Liver (tissue), 8 donors: ENCODE measurements at regions not wholly inside any gene's neighbourhood (a gene's known extent, or its start where the extent isn't known, plus 50 kb on each side); places are given as distances from the start of the nearest gene placed in this dataset.

Experiments used
- DNase-seq: peaks from one replicate; pipeline ENCODE4 v3.0.0-alpha.2; 2017; ENCODE audit warnings: low spot score
- H3K27ac ChIP-seq, 2 donors: one replicate each; pipeline ENCODE4 v1.7.0; 2013; ENCODE audit warnings: inconsistent platforms in 2 of 2, low read length in 2 of 2, control low read depth in 1 of 2, low read depth in 1 of 2, mild to moderate bottlenecking in 1 of 2
- H3K27me3 ChIP-seq, 4 donors: one replicate each; pipeline versions ENCODE4 v1.6.1 to v1.7.0; 2013; ENCODE audit warnings: low read length in 3 of 4, inconsistent platforms in 1 of 4, mild to moderate bottlenecking in 1 of 4, moderate library complexity in 1 of 4; ENCODE audit not compliant: control insufficient read depth in 4 of 4, insufficient read depth in 4 of 4
- H3K36me3 ChIP-seq, 4 donors: one replicate each; pipeline versions ENCODE4 v1.6.1 to v1.7.0; 2013; ENCODE audit warnings: low read length in 3 of 4, mild to moderate bottlenecking in 3 of 4, low read depth in 1 of 4, moderate library complexity in 1 of 4; ENCODE audit not compliant: control insufficient read depth in 4 of 4, insufficient read depth in 3 of 4
- H3K4me1 ChIP-seq, 4 donors: one replicate each; pipeline versions ENCODE4 v1.6.1 to v1.7.0; 2013; ENCODE audit warnings: low read length in 3 of 4, mild to moderate bottlenecking in 3 of 4, moderate library complexity in 1 of 4; ENCODE audit not compliant: control insufficient read depth in 4 of 4, insufficient read depth in 4 of 4
- H3K4me3 ChIP-seq, 3 donors: one replicate each; pipeline versions ENCODE4 v1.6.1 to v1.7.0; 2013; ENCODE audit warnings: low read length in 3 of 3, control low read depth in 1 of 3, low read depth in 1 of 3, mild to moderate bottlenecking in 1 of 3
- H3K9ac ChIP-seq, 2 donors: one replicate each; pipeline ENCODE4 v1.7.0; 2013; ENCODE audit warnings: low read length in 2 of 2, mild to moderate bottlenecking in 2 of 2, moderate library complexity in 2 of 2, control low read depth in 1 of 2, low read depth in 1 of 2
- H3K9me3 ChIP-seq, 4 donors: one replicate each; pipeline versions ENCODE4 v1.6.1 to v1.7.0; 2013; ENCODE audit warnings: low read length in 3 of 4; ENCODE audit not compliant: control insufficient read depth in 4 of 4
- EGR1 ChIP-seq, 2 donors: IDR thresholded peaks; 2 replicates each; pipeline ENCODE4 v1.6.1; 2016 to 2018; ENCODE audit warnings: antibody characterized with exemption in 2 of 2, low read depth in 2 of 2
- FOXA1 ChIP-seq: IDR thresholded peaks from 2 replicates; pipeline ENCODE4 v1.6.1; 2016; ENCODE audit warnings: antibody characterized with exemption
- FOXA2 ChIP-seq: IDR thresholded peaks from 2 replicates; pipeline ENCODE4 v1.6.1; 2016; ENCODE audit warnings: antibody characterized with exemption
- GABPA ChIP-seq, 2 donors: IDR thresholded peaks in 1 of 2; conservative IDR thresholded peaks in 1 of 2; 2 replicates each; pipeline ENCODE4 v1.6.1; 2016; ENCODE audit warnings: antibody characterized with exemption in 2 of 2, mild to moderate bottlenecking in 1 of 2, moderate library complexity in 1 of 2
- HNF4A ChIP-seq, 2 donors: conservative IDR thresholded peaks; 2 replicates each; pipeline ENCODE4 v1.6.1; 2016; ENCODE audit warnings: antibody characterized with exemption in 2 of 2, mild to moderate bottlenecking in 2 of 2
- HNF4G ChIP-seq: IDR thresholded peaks from 2 replicates; pipeline ENCODE4 v1.6.1; 2016; ENCODE audit warnings: antibody characterized with exemption
- JUND ChIP-seq, 2 donors: IDR thresholded peaks; 2 replicates each; pipeline ENCODE4 v1.6.1; 2016; ENCODE audit warnings: antibody characterized with exemption in 2 of 2
- RAD21 ChIP-seq, 2 donors: IDR thresholded peaks; 2 replicates each; pipeline ENCODE4 v1.6.1; 2016; ENCODE audit warnings: antibody characterized with exemption in 2 of 2, mild to moderate bottlenecking in 2 of 2
- REST ChIP-seq: IDR thresholded peaks from 2 replicates; pipeline ENCODE4 v1.6.1; 2016; ENCODE audit warnings: antibody characterized with exemption, mild to moderate bottlenecking
- RXRA ChIP-seq, 2 donors: IDR thresholded peaks; 2 replicates each; pipeline ENCODE4 v1.6.1; 2017 to 2018; ENCODE audit warnings: antibody characterized with exemption in 2 of 2, mild to moderate bottlenecking in 1 of 2
- SP1 ChIP-seq: IDR thresholded peaks from 2 replicates; pipeline ENCODE4 v1.6.1; 2018; ENCODE audit warnings: antibody characterized with exemption, mild to moderate bottlenecking
- TAF1 ChIP-seq: conservative IDR thresholded peaks from 2 replicates; pipeline ENCODE4 v1.6.1; 2016; ENCODE audit warnings: antibody characterized with exemption, mild to moderate bottlenecking
- WGBS: extraction: QIAGEN DNeasy Blood & Tissue Kit; methylation state at CpG from one replicate; pipeline ENCODE4 v1.1.7; 2013; 5-methylcytosine and 5-hydroxymethylcytosine counted together
- TF ChIP-seq, protein P1 (sequence below): IDR thresholded peaks from 2 replicates; pipeline ENCODE4 v1.6.1; 2016; ENCODE audit warnings: antibody characterized with exemption
- TF ChIP-seq, protein P2 (sequence below): fragments of 150-350 bp; IDR thresholded peaks from 2 replicates; pipeline ENCODE4 v1.5.1; 2017; ENCODE audit warnings: improper control_type of control experiment, low read depth, low read length; ENCODE audit not compliant: missing input control
- TF ChIP-seq, protein P3 (sequence below): IDR thresholded peaks from 2 replicates; pipeline ENCODE4 v1.6.1; 2016; ENCODE audit warnings: antibody characterized with exemption
- donor health status: healthy.
- donor health status: healthy.
- donor health status: healthy.
- donor health status: healthy.
- donor health status: healthy.

- WGBS: 70% methylated on average over 8 of the region's 8 CpGs
- no peak overlapping the region for H3K9ac ChIP-seq
- no peaks in the 10 kb centered on the region for H3K9me3 ChIP-seq
- no peaks in the 10 kb centered on the region for H3K4me1 ChIP-seq
- peaks cover 0 to 5% (median 0%) of the 10 kb centered on the region in 4 donors for H3K27me3 ChIP-seq
- DNase-seq: no peak
- H3K27ac ChIP-seq: no peak overlapping the region
- no peaks in the 10 kb centered on the region for H3K36me3 ChIP-seq
- no peak overlapping the region for H3K4me3 ChIP-seq
- TF ChIP-seq FOXA1 (no peak), FOXA2 (no peak), HNF4A (conservative IDR thresholded peaks at IDR 0.05) (no peak), RAD21 (IDR thresholded peaks at IDR 0.05) (no peak)
- TF ChIP-seq, protein P1, sequence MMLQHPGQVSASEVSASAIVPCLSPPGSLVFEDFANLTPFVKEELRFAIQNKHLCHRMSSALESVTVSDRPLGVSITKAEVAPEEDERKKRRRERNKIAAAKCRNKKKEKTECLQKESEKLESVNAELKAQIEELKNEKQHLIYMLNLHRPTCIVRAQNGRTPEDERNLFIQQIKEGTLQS: no peak
- TF ChIP-seq, protein P2, sequence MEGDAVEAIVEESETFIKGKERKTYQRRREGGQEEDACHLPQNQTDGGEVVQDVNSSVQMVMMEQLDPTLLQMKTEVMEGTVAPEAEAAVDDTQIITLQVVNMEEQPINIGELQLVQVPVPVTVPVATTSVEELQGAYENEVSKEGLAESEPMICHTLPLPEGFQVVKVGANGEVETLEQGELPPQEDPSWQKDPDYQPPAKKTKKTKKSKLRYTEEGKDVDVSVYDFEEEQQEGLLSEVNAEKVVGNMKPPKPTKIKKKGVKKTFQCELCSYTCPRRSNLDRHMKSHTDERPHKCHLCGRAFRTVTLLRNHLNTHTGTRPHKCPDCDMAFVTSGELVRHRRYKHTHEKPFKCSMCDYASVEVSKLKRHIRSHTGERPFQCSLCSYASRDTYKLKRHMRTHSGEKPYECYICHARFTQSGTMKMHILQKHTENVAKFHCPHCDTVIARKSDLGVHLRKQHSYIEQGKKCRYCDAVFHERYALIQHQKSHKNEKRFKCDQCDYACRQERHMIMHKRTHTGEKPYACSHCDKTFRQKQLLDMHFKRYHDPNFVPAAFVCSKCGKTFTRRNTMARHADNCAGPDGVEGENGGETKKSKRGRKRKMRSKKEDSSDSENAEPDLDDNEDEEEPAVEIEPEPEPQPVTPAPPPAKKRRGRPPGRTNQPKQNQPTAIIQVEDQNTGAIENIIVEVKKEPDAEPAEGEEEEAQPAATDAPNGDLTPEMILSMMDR: no peak
Observed at GRCh38 chr19:28403690-28404089, 809.3 kb downstream of the UQCRFS1 start.

DNA sequence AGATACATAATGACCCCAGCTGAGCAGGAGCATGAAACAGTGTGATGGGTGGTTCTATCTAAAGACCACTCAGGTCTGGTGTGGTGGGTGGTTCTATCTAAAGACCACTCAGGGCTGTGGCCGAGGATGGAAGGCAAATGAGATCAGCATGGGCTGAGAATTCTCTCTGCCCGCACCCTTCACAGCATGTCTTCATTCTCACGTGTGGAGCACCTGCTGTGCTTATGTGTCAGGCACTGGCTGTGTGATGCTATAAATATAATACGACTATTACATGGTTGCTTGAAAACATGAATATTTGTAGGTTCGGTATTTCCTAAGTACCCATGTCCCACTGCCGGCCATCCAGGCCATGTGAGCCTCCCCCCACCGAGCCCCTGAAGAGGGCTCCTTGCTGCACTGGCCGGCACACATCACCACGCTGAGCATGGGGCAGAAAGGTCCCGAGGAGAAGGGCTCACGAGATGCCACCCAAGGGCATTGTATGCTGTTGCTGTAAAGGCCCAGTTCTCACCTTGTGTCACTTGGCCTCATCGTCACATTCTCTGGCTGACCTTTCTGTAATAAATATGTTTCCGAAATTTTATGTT lies 810.2 kb downstream of the UQCRFS1 start:
- H3K27ac ChIP-seq: no peak overlapping the region
- H3K36me3 ChIP-seq: no peaks in the 10 kb centered on the region
- no peak overlapping the region for H3K4me3 ChIP-seq
- peaks cover 0 to 5% (median 0%) of the 10 kb centered on the region in 4 donors for H3K27me3 ChIP-seq
- no peaks in the 10 kb centered on the region for H3K4me1 ChIP-seq
- no peaks in the 10 kb centered on the region for H3K9me3 ChIP-seq
- TF ChIP-seq RAD21 (IDR thresholded peaks at IDR 0.05) (no peak), JUND (IDR thresholded peaks at IDR 0.05) (no peak), EGR1 (IDR thresholded peaks at IDR 0.05; ENCODE audit: low read depth in 2 of 2) (no peak), RXRA (IDR thresholded peaks at IDR 0.05) (no peak), HNF4G (no peak), REST (no peak), TAF1 (no peak)
- DNase-seq: no peak
- WGBS: 61% methylated on average over 13 of the region's 13 CpGs
- H3K9ac ChIP-seq: no peak overlapping the region

DNA sequence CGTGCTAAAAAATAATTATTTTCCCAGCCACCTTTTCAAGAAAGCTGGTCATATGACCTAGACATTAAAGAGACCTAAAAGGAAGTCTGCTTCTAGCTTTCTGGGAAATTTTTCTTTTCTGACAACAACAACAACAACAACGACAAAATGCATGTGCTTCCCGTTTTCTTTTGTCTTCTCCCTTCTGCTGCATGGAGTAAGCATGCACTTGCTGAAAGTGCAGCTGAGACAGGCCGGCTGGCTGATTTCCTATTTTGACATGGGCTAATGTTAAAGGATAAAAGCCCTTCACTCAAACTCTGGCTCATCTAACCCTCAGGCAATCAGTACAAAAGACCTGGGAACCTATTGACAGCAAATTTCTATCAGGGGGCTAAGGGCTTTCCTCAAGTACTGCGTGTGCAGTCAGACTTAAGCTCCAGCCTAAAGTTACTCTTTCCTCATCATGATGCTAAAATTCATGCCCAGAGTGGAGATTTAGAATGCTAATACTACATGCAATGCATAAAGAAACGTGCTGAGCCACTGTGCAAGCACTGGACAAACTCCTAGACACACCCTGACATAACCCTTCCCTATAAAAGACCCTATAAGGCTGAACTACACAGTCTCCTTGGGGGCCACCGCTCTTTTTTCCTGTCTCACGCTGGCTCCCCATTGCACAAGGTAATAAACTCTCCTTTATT lies 811.1 kb downstream of the UQCRFS1 start:
- Histone ChIP-seq H3K27ac (no peak overlapping the region), H3K9ac (no peak overlapping the region), H3K36me3 (no peaks in the 10 kb centered on the region), H3K27me3 (peaks cover 0 to 5% (median 0%) of the 10 kb centered on the region in 4 donors), H3K4me3 (no peak overlapping the region), H3K9me3 (no peaks in the 10 kb centered on the region), H3K4me1 (no peaks in the 10 kb centered on the region)
- 56% methylated on average over 8 of the region's 8 CpGs for WGBS
- DNase-seq: no peak
- TF ChIP-seq, protein P2: no peak
- TF ChIP-seq JUND (IDR thresholded peaks at IDR 0.05) (no peak), HNF4G (no peak), HNF4A (conservative IDR thresholded peaks at IDR 0.05) (no peak), FOXA1 (no peak), EGR1 (IDR thresholded peaks at IDR 0.05; ENCODE audit: low read depth in 2 of 2) (no peak), SP1 (no peak), RXRA (IDR thresholded peaks at IDR 0.05) (no peak), FOXA2 (no peak), RAD21 (IDR thresholded peaks at IDR 0.05) (no peak), GABPA (IDR thresholded peaks at IDR 0.05 in 1 of 2, conservative IDR thresholded peaks at IDR 0.05 in 1 of 2) (no peak)
- TF ChIP-seq, protein P1: no peak
- TF ChIP-seq, protein P3, sequence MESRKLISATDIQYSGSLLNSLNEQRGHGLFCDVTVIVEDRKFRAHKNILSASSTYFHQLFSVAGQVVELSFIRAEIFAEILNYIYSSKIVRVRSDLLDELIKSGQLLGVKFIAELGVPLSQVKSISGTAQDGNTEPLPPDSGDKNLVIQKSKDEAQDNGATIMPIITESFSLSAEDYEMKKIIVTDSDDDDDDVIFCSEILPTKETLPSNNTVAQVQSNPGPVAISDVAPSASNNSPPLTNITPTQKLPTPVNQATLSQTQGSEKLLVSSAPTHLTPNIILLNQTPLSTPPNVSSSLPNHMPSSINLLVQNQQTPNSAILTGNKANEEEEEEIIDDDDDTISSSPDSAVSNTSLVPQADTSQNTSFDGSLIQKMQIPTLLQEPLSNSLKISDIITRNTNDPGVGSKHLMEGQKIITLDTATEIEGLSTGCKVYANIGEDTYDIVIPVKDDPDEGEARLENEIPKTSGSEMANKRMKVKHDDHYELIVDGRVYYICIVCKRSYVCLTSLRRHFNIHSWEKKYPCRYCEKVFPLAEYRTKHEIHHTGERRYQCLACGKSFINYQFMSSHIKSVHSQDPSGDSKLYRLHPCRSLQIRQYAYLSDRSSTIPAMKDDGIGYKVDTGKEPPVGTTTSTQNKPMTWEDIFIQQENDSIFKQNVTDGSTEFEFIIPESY: no peak
